ENCODE measurements at regions not wholly inside any gene's neighbourhood (a gene's known extent, or its start where the extent isn't known, plus 50 kb on each side); places are given as distances from the start of the nearest gene placed in this dataset.

DNA sequence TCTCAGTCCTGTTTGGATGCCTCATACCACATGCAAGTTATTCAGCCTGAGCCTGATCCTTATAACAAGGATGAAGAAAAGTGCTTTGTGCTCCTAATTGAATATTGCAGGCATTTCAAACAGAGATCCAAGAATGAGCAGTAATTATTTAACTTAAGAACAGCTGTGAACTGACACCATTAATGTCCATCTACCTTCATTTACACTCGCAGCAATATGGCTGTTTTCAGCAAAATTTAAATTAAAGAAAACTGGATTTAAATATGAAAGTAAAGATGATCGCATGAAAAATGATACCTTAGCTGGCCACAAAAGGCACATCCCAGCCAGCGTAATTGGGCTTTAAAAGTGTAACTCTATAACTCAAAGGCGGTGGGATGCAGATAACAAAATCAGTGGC lies 466.3 kb downstream of the GALC start:
- TF ChIP-seq EZH2phosphoT487 (IDR thresholded peaks at IDR 0.05; ENCODE audit: low read depth, severe bottlenecking, unreplicated experiment), result no peak
- no peak for TF ChIP-seq CTCF (IDR thresholded peaks at IDR 0.05; ENCODE audit: poor library complexity)
- TF ChIP-seq EZH2 (IDR thresholded peaks at IDR 0.05; ENCODE audit: borderline replicate concordance), result no peak
- H4K20me1 ChIP-seq (ENCODE audit: insufficient read depth, poor library complexity, severe bottlenecking), result no peaks in the 10 kb centered on the region
- WGBS (ENCODE audit: low lambda C conversion rate, missing lambda C conversion rate), result 76% methylated on average over 4 of the region's 4 CpGs

GRCh38 chr14:87524011-87524410 lies 469.0 kb downstream of the GALC start:
- Histone ChIP-seq H4K20me1 (ENCODE audit: insufficient read depth, poor library complexity, severe bottlenecking) (no peaks in the 10 kb centered on the region), H3K4me3 (no peak overlapping the region), H3K36me3 (replicated peaks; ENCODE audit: insufficient read depth, low read depth) (no peaks in the 10 kb centered on the region), H3K27ac (no peak overlapping the region), H3K79me2 (no peaks in the 10 kb centered on the region), H3K9me2 (replicated peaks; ENCODE audit: insufficient read depth) (no peaks in the 10 kb centered on the region), H2AFZ (no peak overlapping the region), H3K4me1 (ENCODE audit: insufficient read depth) (no peaks in the 10 kb centered on the region), H3K4me2 (no peak overlapping the region), H3K27me3 (no peaks in the 10 kb centered on the region), H3K9me3 (ENCODE audit: low read depth) (no peaks in the 10 kb centered on the region)
- no peak for DNase-seq (ENCODE audit: low spot score)
- TF ChIP-seq EZH2phosphoT487 (IDR thresholded peaks at IDR 0.05; ENCODE audit: low read depth, severe bottlenecking, unreplicated experiment) (no peak), CTCF (IDR thresholded peaks at IDR 0.05; ENCODE audit: poor library complexity) (no peak), EZH2 (IDR thresholded peaks at IDR 0.05; ENCODE audit: borderline replicate concordance) (no peak)
- 96% methylated on average over 4 of the region's 4 CpGs for WGBS (ENCODE audit: low lambda C conversion rate, missing lambda C conversion rate)

More for the DNA sequence above, 466.3 kb downstream of the GALC start:
- H3K79me2 ChIP-seq, result no peaks in the 10 kb centered on the region
- H3K9me2 ChIP-seq (replicated peaks; ENCODE audit: insufficient read depth), result no peaks in the 10 kb centered on the region
- no peak overlapping the region for H3K4me3 ChIP-seq
- no peaks in the 10 kb centered on the region for H3K27me3 ChIP-seq
- H3K9me3 ChIP-seq (ENCODE audit: low read depth), result no peaks in the 10 kb centered on the region
- no peaks in the 10 kb centered on the region for H3K4me1 ChIP-seq (ENCODE audit: insufficient read depth)
- no peak for DNase-seq (ENCODE audit: low spot score)
- H3K4me2 ChIP-seq, result no peak overlapping the region
- H3K27ac ChIP-seq, result no peak overlapping the region
- no peak overlapping the region for H2AFZ ChIP-seq
- H3K36me3 ChIP-seq (replicated peaks; ENCODE audit: insufficient read depth, low read depth), result no peaks in the 10 kb centered on the region

DNA sequence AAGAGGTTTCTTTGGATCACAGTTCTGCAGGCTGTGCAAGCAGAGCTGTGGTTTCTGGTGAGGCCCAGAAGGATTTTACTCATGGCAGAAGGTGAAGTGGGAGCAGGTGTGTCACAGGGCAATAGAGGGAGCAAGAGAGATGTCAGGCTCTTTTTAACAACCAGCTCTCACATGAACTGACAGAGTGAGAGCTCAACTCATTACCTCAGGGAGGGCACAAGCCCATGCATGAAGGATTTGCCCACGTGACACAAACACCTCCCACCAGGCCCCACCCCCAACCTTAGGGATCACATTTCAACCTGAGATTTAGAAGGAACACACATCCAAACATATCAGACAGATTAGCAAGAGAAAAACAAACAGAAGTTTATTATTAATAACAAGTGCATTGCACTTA lies 470.4 kb downstream of the GALC start:
- no peaks in the 10 kb centered on the region for H4K20me1 ChIP-seq (ENCODE audit: insufficient read depth, poor library complexity, severe bottlenecking)
- TF ChIP-seq CTCF (IDR thresholded peaks at IDR 0.05; ENCODE audit: poor library complexity) (no peak), EZH2phosphoT487 (IDR thresholded peaks at IDR 0.05; ENCODE audit: low read depth, severe bottlenecking, unreplicated experiment) (no peak), EZH2 (IDR thresholded peaks at IDR 0.05; ENCODE audit: borderline replicate concordance) (no peak)
- H3K4me2 ChIP-seq, result no peak overlapping the region
- H3K27me3 ChIP-seq, result no peaks in the 10 kb centered on the region
- H3K9me3 ChIP-seq (ENCODE audit: low read depth), result no peaks in the 10 kb centered on the region
- DNase-seq (ENCODE audit: low spot score), result peak; percentile 22
- no peaks in the 10 kb centered on the region for H3K9me2 ChIP-seq (replicated peaks; ENCODE audit: insufficient read depth)
- no peaks in the 10 kb centered on the region for H3K4me1 ChIP-seq (ENCODE audit: insufficient read depth)
- H3K4me3 ChIP-seq, result no peak overlapping the region
- no peaks in the 10 kb centered on the region for H3K36me3 ChIP-seq (replicated peaks; ENCODE audit: insufficient read depth, low read depth)
- 0% methylated on average over 1 of the region's 1 CpG for WGBS (ENCODE audit: low lambda C conversion rate, missing lambda C conversion rate)
- H3K79me2 ChIP-seq, result no peaks in the 10 kb centered on the region
- H3K27ac ChIP-seq, result no peak overlapping the region
- no peak overlapping the region for H2AFZ ChIP-seq

GRCh38 chr14:87508333-87508732 lies 484.6 kb downstream of the GALC start:
- Histone ChIP-seq H3K27me3 (no peaks in the 10 kb centered on the region), H3K9me3 (ENCODE audit: low read depth) (no peaks in the 10 kb centered on the region), H3K4me2 (no peak overlapping the region), H3K79me2 (no peaks in the 10 kb centered on the region), H4K20me1 (ENCODE audit: insufficient read depth, poor library complexity, severe bottlenecking) (no peaks in the 10 kb centered on the region), H3K27ac (no peak overlapping the region), H2AFZ (no peak overlapping the region), H3K9me2 (replicated peaks; ENCODE audit: insufficient read depth) (no peaks in the 10 kb centered on the region), H3K36me3 (replicated peaks; ENCODE audit: insufficient read depth, low read depth) (no peaks in the 10 kb centered on the region), H3K4me3 (no peak overlapping the region), H3K4me1 (ENCODE audit: insufficient read depth) (no peaks in the 10 kb centered on the region)
- TF ChIP-seq EZH2phosphoT487 (IDR thresholded peaks at IDR 0.05; ENCODE audit: low read depth, severe bottlenecking, unreplicated experiment) (no peak), CTCF (IDR thresholded peaks at IDR 0.05; ENCODE audit: poor library complexity) (no peak), EZH2 (IDR thresholded peaks at IDR 0.05; ENCODE audit: borderline replicate concordance) (no peak)
- WGBS (ENCODE audit: low lambda C conversion rate, missing lambda C conversion rate), result 93% methylated on average over 1 of the region's 1 CpG
- peak; percentile 16 for DNase-seq (ENCODE audit: low spot score)

Data from hepatocyte (in vitro differentiated cells).